Fibroblast of peridontal ligament (primary cell): ENCODE measurements at regions not wholly inside any gene's neighbourhood (a gene's known extent, or its start where the extent isn't known, plus 50 kb on each side); places are given as distances from the start of the nearest gene placed in this dataset.

ENCODE experiments used
- DNase-seq: peaks from one replicate; pipeline ENCODE4 v3.0.0-alpha.2; 2010; ENCODE audit errors: extremely low read depth

DNA sequence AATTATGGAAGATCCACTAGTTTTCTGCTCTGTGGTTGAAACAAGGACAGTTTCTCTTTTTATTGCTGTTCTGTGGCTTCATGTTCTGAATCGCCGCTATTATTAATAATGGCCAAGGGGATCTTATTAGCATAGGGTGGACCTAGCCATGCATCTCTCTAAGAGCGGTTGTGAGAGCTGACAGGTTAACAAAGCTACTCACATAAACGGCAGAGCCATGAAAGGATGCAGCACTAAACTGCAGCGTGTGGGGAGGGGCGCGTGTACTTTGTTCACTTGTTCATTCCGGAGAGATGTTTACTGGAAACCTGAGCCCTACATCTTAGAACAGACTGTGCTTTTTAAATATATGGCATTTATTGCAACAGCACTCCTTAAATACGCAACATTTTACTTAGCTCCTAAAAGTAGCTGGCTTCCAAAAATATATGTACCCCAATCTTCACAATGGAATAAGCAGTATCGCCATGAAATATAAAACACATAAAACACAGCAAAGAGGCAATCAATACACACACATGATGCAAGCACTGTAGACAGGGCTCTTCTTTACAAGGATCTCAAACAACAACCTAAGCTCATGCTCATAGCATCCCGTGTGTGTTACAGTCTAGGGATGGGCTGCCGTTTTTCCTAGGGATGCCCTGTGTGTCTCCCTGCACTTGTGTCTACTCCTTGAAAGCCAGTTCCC lies 424.6 kb downstream of the MED10 start:
- DNase-seq: no peak

DNA sequence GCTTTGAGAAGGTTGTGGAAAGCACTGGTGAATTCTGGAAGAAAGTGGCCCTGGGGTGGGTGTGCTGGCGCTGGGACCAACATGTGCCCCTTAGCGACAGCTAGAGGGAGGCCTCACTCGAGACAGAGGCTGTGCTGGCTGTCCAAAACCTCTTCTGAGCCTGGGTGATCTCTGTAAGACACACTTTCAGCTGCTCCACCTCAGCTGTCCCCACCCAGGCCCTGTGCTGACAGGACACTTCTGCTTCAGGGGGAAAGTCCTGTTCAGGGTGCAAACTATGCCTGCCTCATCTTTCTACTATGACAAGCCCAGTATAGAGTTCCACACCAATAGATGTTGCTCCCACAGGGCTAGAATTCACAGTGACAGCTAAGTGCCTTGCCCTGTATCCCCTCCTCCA lies 426.4 kb downstream of the MED10 start:
- DNase-seq: no peak

DNA sequence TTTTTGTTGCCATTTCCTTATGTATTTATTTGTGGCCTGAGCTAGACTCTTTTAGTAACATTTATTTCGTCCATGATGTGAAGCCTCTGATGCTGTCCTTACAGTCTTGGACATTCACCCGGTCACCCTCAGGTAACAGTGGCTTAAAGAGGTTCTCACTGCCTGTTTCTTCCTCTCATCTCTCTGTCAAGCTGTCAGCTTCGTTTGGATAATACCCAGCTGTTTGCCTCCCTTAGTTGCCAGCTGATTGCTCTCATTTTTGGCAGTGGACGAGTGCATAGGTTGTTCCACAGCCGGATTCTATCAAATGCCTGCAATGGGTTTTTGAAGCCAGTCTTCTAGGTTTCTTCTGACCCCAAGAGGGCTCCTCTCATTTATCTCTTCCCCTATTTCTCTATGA lies 427.7 kb downstream of the MED10 start:
- no peak for DNase-seq

DNA sequence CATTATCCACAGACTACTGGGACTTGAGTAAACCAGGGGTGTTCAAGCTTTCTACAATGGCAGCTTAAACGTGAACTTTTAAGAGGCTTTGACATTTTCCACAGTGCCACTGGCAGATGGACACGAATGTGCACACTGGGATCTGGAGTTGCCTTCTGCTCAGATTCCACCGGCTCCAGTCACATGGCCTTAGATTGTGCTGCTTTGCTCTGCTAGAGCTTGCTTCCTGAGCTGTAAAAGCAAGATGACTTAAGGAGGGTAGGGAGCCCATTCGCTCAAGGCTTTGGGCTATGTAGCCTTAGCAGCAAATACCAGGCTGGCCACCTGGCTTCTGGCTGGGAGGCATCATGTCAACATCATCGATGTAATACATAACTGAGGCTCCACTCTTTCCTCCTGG lies 436.9 kb downstream of the MED10 start:
- DNase-seq: no peak

DNA sequence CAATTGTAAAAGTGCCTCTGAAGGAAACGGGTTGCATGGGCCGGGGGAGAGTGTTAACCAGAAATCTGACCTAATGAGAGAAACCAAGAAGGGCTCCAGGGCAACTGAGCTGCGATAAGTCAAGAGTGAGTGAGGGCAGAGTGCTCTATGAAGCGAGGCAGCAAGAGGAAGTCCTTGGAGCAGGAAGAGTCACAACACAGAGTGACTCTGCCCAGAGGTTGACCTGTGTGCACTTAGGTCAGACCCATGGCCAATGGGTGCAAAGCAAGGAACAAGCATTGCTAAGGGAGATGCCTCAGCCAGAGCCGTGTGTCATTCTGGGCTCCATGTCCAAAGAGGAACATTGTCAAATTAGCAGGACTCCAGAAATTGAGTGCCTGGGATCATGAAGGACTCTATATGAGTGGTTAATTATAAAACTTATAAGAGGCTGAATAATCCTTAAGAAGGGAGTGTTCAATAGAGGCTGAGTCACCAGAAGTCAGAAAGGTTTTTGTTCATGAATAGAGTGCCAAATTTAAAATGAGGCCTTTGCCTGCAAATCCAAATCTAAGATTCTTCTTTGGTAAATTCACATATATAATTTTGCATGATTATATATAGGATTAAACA lies 438.5 kb downstream of the MED10 start:
- DNase-seq: no peak

DNA sequence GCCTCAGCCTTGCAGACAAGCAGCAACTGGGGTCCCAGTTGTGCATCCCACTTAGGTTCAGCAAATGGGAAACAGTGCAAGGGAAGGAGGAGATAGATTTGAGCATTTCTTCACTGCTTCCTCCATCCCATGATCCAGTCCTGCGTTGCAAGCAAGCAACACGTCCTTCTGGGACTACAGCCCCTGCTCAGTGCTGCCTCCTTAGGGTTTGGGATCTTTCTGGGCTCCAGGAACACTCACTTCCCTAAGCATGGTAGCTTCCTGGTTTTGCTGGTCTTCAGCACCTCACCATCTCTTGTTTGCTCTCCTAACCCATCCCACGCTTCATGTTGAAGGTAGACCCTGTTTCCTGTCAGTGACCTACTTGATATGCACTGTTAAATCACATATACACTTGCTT lies 444.7 kb downstream of the MED10 start:
- DNase-seq: no peak

DNA sequence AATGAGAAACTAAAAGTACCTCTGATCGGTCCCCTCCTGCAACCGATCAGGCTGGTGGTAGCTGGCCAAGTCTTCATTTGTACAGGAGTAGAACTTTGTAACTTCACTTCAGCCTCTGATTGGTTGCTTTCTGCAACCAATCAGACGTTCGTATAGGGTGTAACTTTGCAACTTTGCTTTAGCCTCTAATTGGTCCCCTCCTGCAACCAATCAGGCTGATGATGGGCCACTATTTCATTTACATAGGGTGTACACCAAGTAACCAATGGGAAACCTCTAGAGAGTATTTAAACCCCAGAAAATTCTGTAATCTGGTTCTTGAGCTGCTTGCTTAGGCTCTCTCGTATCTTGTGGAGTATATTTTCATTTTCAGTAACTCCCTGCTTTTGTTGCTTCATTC lies 445.5 kb downstream of the MED10 start:
- no peak for DNase-seq

DNA sequence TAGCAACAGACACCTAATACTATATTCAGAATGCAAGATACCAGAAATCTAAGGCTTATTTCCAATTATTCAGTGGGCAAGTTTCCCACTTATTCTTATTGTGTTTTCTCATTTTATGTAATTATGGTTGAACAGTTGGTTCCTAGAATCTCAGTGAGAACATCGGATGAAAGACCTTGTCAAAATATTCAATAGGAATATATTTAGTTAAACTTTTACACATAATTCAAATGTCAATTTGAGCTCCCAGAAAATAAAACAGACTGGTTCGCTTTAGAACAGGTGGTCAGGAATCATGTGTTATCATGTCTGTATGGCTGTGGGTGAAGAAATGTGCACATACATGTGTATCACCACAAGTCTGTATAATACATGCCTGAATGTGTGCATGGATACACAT lies 447.8 kb downstream of the MED10 start:
- DNase-seq: no peak

DNA sequence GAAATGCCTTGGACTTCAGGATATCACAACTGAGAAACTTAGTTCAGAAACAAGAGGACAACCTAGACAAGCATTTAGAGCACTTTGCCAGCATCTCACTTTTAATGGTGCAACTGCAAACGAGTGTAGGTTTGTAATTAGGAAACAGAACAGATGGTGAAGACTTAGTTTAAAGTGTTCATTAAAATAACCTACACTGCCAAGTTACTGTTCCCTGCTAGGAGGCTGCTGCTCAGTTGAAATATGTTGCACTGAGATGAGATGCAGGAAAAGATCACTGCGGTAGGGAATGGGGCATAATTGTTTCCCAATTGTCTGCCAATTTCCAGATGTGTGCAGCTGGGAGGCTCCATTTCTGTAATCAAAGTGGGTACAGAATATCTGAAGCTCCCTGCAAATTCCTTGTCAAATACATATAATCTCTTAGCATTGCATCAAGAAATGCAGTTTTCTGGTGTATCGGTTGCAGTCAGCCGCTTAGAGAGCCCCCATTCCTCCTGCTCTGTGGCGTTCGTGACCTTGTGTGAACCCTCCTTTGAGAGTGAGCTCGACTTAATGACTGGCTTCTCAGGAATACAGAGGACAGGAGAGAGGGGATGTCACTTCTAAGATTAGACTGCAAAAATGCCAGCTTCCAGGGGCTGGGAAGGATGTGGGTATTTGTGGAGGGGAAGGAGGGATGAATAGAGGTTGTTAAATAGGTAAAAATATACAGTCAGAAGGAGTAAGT lies 448.9 kb downstream of the MED10 start:
- DNase-seq: no peak

DNA sequence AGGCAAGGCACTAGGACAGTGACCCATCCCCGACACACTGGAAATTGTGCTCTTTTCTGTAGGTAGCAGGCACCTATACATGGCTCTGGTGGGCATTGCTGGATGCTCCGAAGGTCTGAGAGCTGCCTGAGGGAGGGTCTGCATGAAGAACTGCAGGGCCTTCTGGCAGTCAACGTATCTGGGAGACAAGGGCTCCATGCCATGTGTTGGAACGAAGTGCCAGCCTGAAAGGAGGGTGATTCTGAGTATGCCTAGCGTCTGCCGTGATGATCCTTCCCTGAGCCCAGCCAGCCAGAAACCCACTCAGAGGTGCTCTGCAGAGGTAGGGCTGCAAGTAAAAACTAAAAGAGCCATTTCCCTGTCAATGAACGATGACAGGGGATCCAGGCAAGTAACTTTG lies 453.2 kb downstream of the MED10 start:
- no peak for DNase-seq

DNA sequence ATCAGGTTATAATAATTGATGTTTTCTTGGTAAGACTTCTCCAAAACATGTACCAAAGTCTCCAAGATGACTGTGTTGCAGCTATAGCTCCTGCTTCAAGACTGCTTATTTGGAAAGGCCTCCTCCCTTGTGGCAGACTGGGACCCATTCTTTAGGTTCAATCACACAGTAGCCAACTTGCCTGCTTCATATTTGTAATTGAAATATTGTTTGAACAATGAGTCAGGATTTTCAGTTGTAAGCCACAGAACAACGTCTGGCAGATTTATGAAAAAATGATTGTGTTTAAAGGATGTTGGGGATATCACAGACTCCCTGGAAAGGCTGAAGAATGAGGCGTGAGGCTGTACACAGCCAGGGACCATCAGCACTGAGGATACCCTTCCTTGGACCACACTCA lies 458.9 kb downstream of the MED10 start:
- DNase-seq: no peak

DNA sequence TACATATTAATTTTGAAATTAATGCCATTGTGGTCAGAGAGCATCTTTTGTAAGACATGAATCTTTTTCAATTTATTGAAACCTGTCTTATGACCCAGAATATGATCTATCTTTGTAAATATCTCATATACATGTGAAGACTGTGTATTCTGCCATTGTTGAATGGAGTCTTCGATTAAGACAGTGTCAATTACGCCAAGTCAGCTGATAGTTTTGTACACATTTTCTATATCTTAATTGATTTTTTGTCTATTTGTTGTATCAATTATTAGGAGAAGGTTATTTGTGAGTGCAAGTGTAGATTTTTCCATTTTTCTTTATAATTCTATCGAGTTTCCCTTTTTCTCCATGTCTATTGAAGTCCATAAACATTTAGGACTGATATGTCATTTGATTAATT lies 471.6 kb downstream of the MED10 start:
- no peak for DNase-seq

DNA sequence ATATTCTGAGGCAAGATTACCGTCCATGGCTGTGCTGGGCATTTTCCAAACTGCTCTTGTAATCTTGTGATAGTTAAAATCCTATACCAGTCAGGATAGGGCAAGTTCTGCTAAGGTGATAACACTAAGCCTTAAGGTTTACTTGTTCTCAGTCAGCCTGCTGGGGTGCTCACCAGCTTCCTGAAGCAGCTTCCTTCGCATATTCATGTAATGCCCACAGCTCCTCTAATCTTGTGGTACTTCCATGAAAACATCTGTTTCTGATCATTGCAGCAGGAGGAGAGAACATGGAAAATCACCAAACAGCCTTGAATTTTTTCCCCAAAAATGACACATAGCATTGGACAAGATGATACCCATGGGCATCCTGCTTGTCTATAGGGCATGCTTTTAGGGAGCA lies 473.2 kb downstream of the MED10 start:
- no peak for DNase-seq

DNA sequence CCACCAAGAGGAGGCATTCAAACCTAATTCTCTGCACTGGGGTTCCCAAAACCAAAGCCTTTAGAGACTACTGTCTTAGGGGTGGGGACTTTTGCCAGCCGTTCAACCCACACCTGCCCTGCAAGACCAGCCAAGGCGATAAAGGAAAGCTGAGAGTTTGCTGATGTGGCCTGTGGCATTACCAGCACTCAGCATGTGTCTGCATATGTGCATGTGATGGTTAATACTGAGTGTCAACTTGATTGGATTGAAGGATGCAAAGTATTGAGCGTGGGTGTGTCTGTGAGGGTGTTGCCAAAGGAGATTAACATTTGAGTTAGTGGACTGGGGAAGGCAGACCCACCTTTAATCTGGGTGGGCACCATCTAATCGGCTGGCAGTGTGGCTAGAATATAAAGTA lies 474.2 kb downstream of the MED10 start:
- no peak for DNase-seq

DNA sequence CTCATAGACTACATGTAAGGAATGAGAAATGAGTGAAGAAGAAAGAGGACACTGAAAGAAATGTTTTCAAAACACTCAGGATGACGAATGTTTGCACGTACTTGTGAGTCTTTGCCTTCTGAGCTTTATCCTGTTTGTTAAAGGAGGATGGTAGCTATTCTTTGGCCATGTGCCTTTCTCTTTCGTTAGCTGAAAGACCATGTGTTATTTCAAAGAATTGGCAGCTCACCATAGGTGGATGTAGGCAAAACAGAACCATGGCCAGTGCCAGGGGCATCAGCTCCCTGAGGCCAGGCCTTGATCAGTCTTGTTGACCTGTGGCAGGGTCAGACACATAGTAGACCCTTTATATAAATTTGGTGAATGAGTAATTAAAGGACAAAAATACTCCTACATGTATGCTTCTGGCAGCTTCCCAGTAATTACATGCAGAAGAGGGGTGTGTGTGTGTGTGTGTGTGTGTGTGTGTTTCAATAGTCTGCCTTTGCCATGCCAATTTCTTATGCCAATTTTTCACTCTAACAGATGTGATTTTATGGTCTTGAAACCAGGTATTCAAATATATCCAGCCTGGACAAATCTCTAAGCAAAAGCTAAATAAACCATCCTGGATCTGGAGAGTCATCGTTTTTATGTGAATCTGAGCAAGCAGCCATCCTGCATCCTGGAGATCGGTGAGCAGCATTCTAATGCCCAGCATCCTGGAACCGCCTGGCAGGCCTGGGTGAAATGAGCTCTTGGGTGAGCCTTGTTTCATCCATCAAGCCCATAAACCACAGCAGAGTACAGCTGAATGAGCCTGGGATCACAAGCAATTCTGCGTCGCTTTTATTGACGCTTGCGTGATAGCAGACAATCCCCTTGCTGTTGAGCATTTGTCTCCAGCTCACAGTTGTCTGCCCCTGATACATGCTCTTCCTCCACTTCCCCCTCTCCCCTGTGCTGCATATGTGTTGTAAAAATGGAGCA lies 475.4 kb downstream of the MED10 start:
- DNase-seq: no peak

DNA sequence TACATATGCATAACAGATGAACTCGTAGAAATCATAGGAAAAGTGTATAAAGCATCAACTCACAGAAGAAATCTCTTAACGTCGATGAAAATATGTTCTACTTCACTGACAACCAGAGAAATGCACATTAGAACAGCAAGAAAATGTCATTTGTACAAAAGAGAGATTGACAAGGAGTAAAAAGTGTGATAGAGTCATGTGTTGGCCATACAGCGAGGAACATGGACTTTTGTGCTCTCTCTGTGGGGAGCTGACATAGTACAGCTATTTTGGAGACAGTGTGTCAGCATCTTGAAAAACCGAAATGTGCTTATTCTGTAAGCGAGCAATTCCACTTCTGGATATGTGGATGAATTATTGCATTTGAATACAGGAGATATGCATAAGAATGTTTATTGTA lies 477.9 kb downstream of the ICE1 start:
- no peak for DNase-seq

DNA sequence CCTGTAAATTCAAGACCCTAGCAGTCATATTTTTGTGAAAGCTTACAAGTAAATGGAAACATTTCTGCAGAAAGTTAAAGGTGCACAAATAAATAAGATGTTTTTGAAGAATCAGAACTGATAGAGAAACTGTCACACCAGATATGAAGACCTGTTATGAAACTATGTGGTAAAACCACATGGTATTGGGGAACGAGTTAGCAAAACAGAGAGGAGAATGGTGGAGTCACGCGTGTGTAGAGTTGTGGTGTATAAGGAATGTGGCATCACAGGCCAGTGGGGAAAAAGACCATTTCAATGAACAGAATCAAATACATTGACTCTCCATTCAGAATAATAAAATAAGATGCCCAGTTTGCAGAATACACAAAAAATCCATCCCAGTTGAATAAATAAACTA lies 477.2 kb downstream of the ICE1 start:
- DNase-seq: no peak

DNA sequence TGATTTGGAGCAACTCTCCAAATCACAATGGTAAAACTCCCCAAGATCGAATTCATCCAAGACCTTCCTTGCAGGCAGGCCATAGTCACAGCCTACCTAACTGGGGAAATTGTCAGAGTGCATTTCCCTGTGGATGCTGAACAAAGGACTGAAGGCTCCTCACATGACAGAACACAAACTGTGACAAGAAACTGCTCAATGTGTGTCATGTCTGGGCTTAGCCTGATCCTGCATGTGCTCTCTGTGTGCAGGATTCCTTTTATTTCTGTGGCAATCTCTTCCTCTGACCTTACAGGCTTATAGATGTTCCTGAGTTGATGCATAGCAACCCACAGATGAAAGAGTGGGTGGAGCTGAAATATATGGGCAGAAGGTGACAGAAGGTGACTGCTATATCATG lies 465.8 kb downstream of the ICE1 start:
- DNase-seq: no peak

DNA sequence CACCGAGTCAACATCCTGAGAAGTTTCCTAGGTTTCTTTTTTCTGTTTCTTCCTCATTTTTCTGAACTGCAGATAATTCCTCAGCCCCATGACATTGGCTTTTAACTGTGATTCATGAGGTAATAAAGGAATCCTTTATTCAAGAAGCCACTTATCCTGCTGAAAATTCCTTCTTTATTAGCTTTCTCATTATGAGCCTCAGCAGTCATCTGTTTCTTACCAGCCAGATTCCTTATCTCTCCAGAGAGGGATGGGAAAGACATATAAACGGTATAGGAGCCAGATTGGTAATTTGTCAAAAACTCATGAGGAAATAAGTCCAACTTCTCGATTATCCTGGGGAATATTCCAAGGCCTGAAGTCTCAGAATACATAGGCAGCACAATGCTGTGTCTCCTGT lies 465.4 kb downstream of the ICE1 start:
- no peak for DNase-seq

DNA sequence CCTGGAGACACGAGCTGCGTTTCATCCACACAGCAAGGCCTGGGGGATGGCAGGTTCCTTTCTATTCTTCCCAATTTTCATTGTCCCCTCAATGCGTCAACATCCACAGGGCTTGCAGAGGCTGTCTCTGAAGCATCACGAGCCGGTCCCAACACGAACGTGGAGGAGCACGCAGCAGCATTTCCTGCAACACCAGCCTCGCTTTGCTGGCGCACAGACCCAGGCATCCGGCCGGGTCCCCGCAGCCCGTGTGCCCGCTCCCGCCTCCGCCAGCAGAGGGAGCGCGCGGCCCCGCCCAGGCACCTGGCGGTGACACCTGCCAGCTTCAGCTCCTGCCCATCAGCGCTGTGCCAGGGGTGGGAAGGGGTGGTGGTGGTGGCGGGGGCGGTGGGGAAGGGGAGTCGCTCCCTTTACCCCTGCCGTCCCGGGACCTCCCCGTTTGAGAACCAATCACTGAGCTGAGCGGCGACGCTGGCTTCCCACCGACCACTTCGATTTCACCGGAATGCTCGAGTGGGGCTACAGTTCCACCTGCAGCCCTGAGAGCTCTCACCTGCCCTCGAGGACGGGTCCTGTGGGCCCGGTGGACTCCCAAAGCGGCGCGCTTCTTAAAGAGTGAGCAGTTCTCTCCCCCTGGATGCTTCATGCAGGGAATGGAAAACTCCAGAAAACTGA lies 464.5 kb downstream of the ICE1 start:
- no peak for DNase-seq

DNA sequence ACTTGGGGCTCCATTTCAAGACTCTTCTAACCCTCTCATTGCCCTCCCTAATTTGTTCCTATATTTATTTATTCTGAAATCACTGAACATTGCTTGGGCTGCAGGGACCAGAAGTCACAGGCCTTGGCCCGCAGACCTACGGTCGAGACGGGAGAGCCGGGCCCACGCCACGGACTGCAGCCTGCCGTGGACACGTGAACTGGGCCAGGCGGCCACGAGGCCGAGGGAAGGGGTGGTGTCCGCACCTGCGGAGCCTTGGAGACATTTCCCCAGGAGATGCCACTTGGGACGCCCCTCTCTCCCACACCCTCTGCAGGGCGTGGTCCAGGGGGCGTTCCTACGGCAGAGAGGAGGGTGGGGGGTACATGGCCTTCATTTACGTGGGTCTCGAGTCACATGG lies 463.9 kb downstream of the ICE1 start:
- no peak for DNase-seq

DNA sequence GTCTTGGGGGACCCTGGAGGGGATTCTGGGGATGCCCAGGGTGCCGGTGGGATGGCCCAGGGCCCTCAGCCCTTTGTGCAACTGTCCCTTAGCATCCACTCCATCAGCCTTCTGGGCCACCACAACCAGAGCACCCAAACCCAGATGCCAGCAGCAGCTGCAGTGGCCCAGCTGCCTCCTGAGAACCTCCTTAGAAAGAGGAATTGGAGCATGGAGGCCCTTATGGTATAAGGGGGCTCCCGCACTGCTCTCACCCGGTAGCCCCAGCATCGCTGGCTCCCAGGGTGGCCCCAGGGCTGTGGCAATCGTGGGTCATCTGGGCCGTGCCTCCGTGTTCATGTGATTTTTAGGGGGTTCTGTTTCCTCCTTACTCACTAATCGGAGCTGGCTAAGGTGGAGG lies 463.3 kb downstream of the ICE1 start:
- DNase-seq: no peak
